Panc1 (cell line): ENCODE measurements at regions not wholly inside any gene's neighbourhood (a gene's known extent, or its start where the extent isn't known, plus 50 kb on each side); places are given as distances from the start of the nearest gene placed in this dataset.

ENCODE experiments used
- ATAC-seq: fragments of 200-7000 bp; cut with Tn5 transposase; 2 replicates; pipeline ENCODE4 v1.9.1; 2020; ENCODE audit warnings: mild to moderate bottlenecking, moderate library complexity
- BruUV-seq: library from RNA; stranded (reverse); fragments of 400-500 nt; replicated peaks from 2 replicates; lab custom pipeline; 2021; lab: Mats Ljungman, UMichigan
- CTCF ChIA-PET: fragments of 300-600 bp; sonication (Branson Sonifier 250); formaldehyde crosslinking; loops from one replicate; lab custom pipeline; 2022; ENCODE audit warnings: antibody characterized with exemption; lab: Charles Lee
- POLR2A ChIA-PET: fragments of 300-600 bp; sonication (Branson Sonifier 250); formaldehyde crosslinking; loops from one replicate; lab custom pipeline; 2022; ENCODE audit warnings: antibody characterized with exemption; lab: Charles Lee
- DNase-seq: peaks from one replicate; pipeline ENCODE4 v3.0.0-alpha.2; 2010; ENCODE audit warnings: low read depth, low spot score
- H3K27ac ChIP-seq: 2 replicates; pipeline ENCODE4 v1.5.1; 2011; ENCODE audit warnings: mild to moderate bottlenecking, low read length, inconsistent platforms
- H3K27me3 ChIP-seq: fragments of 200-500 bp; sonication (Bioruptor generic); 2 replicates; pipeline ENCODE4 v1.6.0; 2014; ENCODE audit warnings: low read length, inconsistent platforms; ENCODE audit not compliant: control insufficient read depth, insufficient read depth
- H3K36me3 ChIP-seq: fragments of 200-500 bp; sonication (Bioruptor generic); 2 replicates; pipeline ENCODE4 v1.5.1; 2014; ENCODE audit warnings: inconsistent platforms, mild to moderate bottlenecking, low read length, moderate library complexity; ENCODE audit not compliant: control insufficient read depth, insufficient read depth
- H3K4me1 ChIP-seq: 2 replicates; pipeline ENCODE4 v1.5.1; 2011; ENCODE audit warnings: inconsistent platforms, mild to moderate bottlenecking, low read length, moderate library complexity; ENCODE audit not compliant: control insufficient read depth, insufficient read depth
- H3K4me3 ChIP-seq, 2 experiments: 2 replicates each; pipeline ENCODE4 v1.5.1; 2011 to 2012; ENCODE audit warnings: low read depth in 2 of 2, low read length in 2 of 2, mild to moderate bottlenecking in 2 of 2, inconsistent platforms in 1 of 2, moderate library complexity in 1 of 2
- H3K9me3 ChIP-seq: fragments of 200-500 bp; sonication (Bioruptor generic); 2 replicates; pipeline ENCODE4 v1.5.1; 2014; ENCODE audit warnings: low read depth, mild to moderate bottlenecking, inconsistent platforms, low read length, moderate library complexity; ENCODE audit not compliant: control insufficient read depth, insufficient read depth
- POLR2AphosphoS5 ChIP-seq: IDR thresholded peaks from 2 replicates; pipeline ENCODE4 v1.6.1; 2012; ENCODE audit warnings: mild to moderate bottlenecking, low read depth, low read length, moderate library complexity
- SIN3A ChIP-seq: IDR thresholded peaks from 2 replicates; pipeline ENCODE4 v1.6.1; 2012; ENCODE audit warnings: low read depth, mild to moderate bottlenecking, low read length, moderate library complexity, borderline replicate concordance; ENCODE audit not compliant: insufficient read depth
- TCF7L2 ChIP-seq: IDR thresholded peaks from 2 replicates; pipeline ENCODE4 v1.6.1; 2011; ENCODE audit warnings: mild to moderate bottlenecking, low read depth, low read length, inconsistent platforms
- in situ Hi-C: cut with HindIII; loops from 2 replicates; pipeline ENCODE4 v1.10.0; 2016; ENCODE audit warnings: low sequenced_read_pairs, low pct_unique_long_range_greater_than_20kb
- intact Hi-C: fragments of 100-400 bp; cut with micrococcal nuclease; formaldehyde crosslinking; loops from one replicate; pipeline ENCODE4 v1.10.0; 2022; ENCODE audit not compliant: unreplicated experiment
- TF ChIP-seq, protein P1 (sequence below): fragments of 450-650 bp; IDR thresholded peaks from 2 replicates; pipeline ENCODE4 v1.5.1; 2017; ENCODE audit warnings: mild to moderate bottlenecking
- TF ChIP-seq, protein P2 (sequence below), 2 experiments: IDR thresholded peaks; 2 replicates each; pipeline ENCODE4 v1.6.1; 2011 to 2012; ENCODE audit warnings: low read depth in 2 of 2, control low read depth in 1 of 2, low read length in 1 of 2, mild to moderate bottlenecking in 1 of 2, moderate library complexity in 1 of 2; ENCODE audit not compliant: insufficient read depth in 1 of 2

DNA sequence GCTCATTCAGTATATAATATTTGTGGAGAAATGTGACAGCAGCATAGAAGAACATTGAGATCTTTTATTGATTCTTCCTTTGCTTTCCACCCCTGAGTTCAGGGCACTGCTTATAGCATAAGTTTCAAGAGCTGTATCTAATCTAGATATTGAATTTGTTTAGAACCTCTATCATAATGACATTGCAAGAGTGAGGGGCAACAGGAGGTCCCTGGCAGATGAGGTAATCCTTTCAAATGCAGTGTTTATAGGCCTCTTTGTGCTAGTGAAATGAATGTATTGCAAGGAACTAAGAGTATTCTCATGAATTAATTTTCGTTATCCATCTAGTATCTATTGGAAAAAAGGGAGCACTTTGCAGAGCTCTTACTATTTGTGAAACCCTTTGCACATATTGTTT is 167.2 kb upstream of the FERD3L start:
- Histone ChIP-seq H3K36me3 (no peaks in the 10 kb centered on the region), H3K27ac (no peak overlapping the region), H3K27me3 (no peaks in the 10 kb centered on the region), H3K4me1 (no peaks in the 10 kb centered on the region), H3K4me3 (no peak overlapping the region), H3K9me3 (no peaks in the 10 kb centered on the region)
- in situ Hi-C loops: no loop called here
- TF ChIP-seq SIN3A (no peak), TCF7L2 (no peak), POLR2AphosphoS5 (no peak)
- TF ChIP-seq, protein P1, sequence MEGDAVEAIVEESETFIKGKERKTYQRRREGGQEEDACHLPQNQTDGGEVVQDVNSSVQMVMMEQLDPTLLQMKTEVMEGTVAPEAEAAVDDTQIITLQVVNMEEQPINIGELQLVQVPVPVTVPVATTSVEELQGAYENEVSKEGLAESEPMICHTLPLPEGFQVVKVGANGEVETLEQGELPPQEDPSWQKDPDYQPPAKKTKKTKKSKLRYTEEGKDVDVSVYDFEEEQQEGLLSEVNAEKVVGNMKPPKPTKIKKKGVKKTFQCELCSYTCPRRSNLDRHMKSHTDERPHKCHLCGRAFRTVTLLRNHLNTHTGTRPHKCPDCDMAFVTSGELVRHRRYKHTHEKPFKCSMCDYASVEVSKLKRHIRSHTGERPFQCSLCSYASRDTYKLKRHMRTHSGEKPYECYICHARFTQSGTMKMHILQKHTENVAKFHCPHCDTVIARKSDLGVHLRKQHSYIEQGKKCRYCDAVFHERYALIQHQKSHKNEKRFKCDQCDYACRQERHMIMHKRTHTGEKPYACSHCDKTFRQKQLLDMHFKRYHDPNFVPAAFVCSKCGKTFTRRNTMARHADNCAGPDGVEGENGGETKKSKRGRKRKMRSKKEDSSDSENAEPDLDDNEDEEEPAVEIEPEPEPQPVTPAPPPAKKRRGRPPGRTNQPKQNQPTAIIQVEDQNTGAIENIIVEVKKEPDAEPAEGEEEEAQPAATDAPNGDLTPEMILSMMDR: no peak
- TF ChIP-seq, protein P2, sequence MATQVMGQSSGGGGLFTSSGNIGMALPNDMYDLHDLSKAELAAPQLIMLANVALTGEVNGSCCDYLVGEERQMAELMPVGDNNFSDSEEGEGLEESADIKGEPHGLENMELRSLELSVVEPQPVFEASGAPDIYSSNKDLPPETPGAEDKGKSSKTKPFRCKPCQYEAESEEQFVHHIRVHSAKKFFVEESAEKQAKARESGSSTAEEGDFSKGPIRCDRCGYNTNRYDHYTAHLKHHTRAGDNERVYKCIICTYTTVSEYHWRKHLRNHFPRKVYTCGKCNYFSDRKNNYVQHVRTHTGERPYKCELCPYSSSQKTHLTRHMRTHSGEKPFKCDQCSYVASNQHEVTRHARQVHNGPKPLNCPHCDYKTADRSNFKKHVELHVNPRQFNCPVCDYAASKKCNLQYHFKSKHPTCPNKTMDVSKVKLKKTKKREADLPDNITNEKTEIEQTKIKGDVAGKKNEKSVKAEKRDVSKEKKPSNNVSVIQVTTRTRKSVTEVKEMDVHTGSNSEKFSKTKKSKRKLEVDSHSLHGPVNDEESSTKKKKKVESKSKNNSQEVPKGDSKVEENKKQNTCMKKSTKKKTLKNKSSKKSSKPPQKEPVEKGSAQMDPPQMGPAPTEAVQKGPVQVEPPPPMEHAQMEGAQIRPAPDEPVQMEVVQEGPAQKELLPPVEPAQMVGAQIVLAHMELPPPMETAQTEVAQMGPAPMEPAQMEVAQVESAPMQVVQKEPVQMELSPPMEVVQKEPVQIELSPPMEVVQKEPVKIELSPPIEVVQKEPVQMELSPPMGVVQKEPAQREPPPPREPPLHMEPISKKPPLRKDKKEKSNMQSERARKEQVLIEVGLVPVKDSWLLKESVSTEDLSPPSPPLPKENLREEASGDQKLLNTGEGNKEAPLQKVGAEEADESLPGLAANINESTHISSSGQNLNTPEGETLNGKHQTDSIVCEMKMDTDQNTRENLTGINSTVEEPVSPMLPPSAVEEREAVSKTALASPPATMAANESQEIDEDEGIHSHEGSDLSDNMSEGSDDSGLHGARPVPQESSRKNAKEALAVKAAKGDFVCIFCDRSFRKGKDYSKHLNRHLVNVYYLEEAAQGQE (IDR thresholded peaks at IDR 0.05; ENCODE audit: insufficient read depth in 1 of 2, low read depth in 2 of 2, low read length in 1 of 2): no peak
- POLR2A ChIA-PET: no interaction called here
- no TSS peak for BruUV-seq
- intact Hi-C loops: no loop called here
- CTCF ChIA-PET: no interaction called here
- ATAC-seq (no peak), DNase-seq (no peak)

DNA sequence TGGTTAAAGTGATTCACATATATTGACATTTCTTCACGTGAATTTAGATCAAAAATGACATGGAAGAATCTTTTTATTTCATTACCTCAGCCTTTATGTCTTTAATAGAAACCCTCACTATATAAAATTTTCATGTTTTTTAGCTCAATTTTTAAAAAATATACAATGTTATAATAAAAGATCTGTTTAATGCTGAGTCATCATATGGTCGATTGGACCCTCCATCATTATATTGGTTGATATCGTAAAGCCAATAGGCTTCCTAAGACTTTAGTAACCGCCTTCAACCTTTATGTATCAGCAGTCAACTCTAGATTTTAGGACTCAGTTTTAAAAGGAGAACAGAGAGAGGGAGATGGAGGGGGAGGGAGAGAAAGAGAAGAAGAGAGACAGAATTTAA is 162.3 kb upstream of the FERD3L start:
- H3K9me3 ChIP-seq: no peaks in the 10 kb centered on the region
- CTCF ChIA-PET: no interaction called here
- no peak for DNase-seq
- no peaks in the 10 kb centered on the region for H3K27me3 ChIP-seq
- intact Hi-C loops (no loop called here), in situ Hi-C loops (no loop called here)
- POLR2A ChIA-PET: no interaction called here
- no peak overlapping the region for H3K4me3 ChIP-seq
- H3K27ac ChIP-seq: no peak overlapping the region
- TF ChIP-seq, protein P2 (IDR thresholded peaks at IDR 0.05; ENCODE audit: insufficient read depth in 1 of 2, low read depth in 2 of 2, low read length in 1 of 2): no peak
- TF ChIP-seq SIN3A: no peak
- no peak for TF ChIP-seq TCF7L2
- TF ChIP-seq, protein P1: no peak
- no peak for TF ChIP-seq POLR2AphosphoS5
- no peak for ATAC-seq
- H3K36me3 ChIP-seq: no peaks in the 10 kb centered on the region
- no peaks in the 10 kb centered on the region for H3K4me1 ChIP-seq
- no TSS peak for BruUV-seq
